HCT116 (cell line): ENCODE measurements at regions not wholly inside any gene's neighbourhood (a gene's known extent, or its start where the extent isn't known, plus 50 kb on each side); places are given as distances from the start of the nearest gene placed in this dataset.

Experiments used
- ATAC-seq: fragments of 200-7000 bp; cut with Tn5 transposase; 2 replicates; pipeline ENCODE4 v1.9.1; 2020; ENCODE audit warnings: mild to moderate bottlenecking, moderate library complexity
- BruUV-seq: library from RNA; stranded (reverse); fragments of 400-500 nt; replicated peaks from 2 replicates; lab custom pipeline; 2021; lab: Mats Ljungman, UMichigan
- CTCF ChIA-PET: fragments of 300-600 bp; sonication (Branson Sonifier 250); formaldehyde crosslinking; loops from one replicate; lab custom pipeline; 2021; ENCODE audit warnings: antibody characterized with exemption; lab: Charles Lee
- POLR2A ChIA-PET: fragments of 300-600, 350-600 bp; sonication (Branson Sonifier 250); formaldehyde crosslinking; loops from one replicate; lab custom pipeline; 2021; ENCODE audit warnings: antibody characterized with exemption; lab: Charles Lee
- RAD21 ChIA-PET, 2 experiments: fragments of 300-600 bp; sonication (Branson Sonifier 250); formaldehyde crosslinking; loops; one replicate each; lab custom pipeline; 2023; ENCODE audit warnings: low total read pairs in 2 of 2; ENCODE audit not compliant: uncharacterized antibody in 2 of 2, unreplicated experiment in 2 of 2, low non-redundant PET in 1 of 2; lab: Charles Lee
- DNase-seq: peaks from one replicate; pipeline ENCODE4 v3.0.0-alpha.2; 2010; ENCODE audit warnings: low read depth, low spot score
- H2AFZ ChIP-seq: fragments of 200-600 bp; shearing (Covaris generic), sonication (generic); 2 replicates; pipeline ENCODE4 v1.6.1; 2017; ENCODE audit warnings: low read depth, mixed run types, mixed read lengths, antibody characterized with exemption, low read length; ENCODE audit not compliant: poor library complexity, severe bottlenecking
- H3K27ac ChIP-seq: 2 replicates; pipeline ENCODE4 v1.5.1; 2012; ENCODE audit warnings: low read depth, low read length
- H3K27me3 ChIP-seq: fragments of 200-600 bp; sonication (generic); 2 replicates; pipeline ENCODE4 v1.6.1; 2016; ENCODE audit warnings: mixed run types, low read length, mixed read lengths; ENCODE audit not compliant: insufficient read depth
- H3K36me3 ChIP-seq, 2 experiments: fragments of 200-500 bp in 1 of 2; fragments of 200-600 bp in 1 of 2; sonication (Bioruptor generic) in 1 of 2; sonication (generic) in 1 of 2; 2 replicates each; pipeline versions ENCODE4 v1.5.1 to v1.6.1; 2014 to 2016; ENCODE audit warnings: low read length in 2 of 2, inconsistent platforms in 1 of 2, mixed read lengths in 1 of 2, mixed run types in 1 of 2; ENCODE audit not compliant: insufficient read depth in 2 of 2, control insufficient read depth in 1 of 2
- H3K4me1 ChIP-seq, 2 experiments: fragments of 200-600 bp in 1 of 2; sonication (generic) in 1 of 2; 2 replicates each; pipeline versions ENCODE4 v1.5.1 to v1.6.1; 2012 to 2017; ENCODE audit warnings: low read length in 2 of 2, inconsistent platforms in 1 of 2, mild to moderate bottlenecking in 1 of 2, mixed read lengths in 1 of 2, mixed run types in 1 of 2, moderate library complexity in 1 of 2; ENCODE audit not compliant: insufficient read depth in 2 of 2, control insufficient read depth in 1 of 2
- H3K4me2 ChIP-seq: fragments of 200-600 bp; sonication (generic); 2 replicates; pipeline ENCODE4 v1.6.1; 2017; ENCODE audit warnings: mixed run types, low read length, mixed read lengths
- H3K4me3 ChIP-seq, 2 experiments: fragments of 200-600 bp in 1 of 2; sonication (generic) in 1 of 2; replicated peaks in 1 of 2; 2 replicates each; pipeline ENCODE4 v1.5.1; 2011 to 2016; ENCODE audit warnings: low read length in 2 of 2, control low read depth in 1 of 2, low read depth in 1 of 2, mild to moderate bottlenecking in 1 of 2, mixed read lengths in 1 of 2, mixed run types in 1 of 2
- H3K79me2 ChIP-seq: fragments of 200-600 bp; sonication (generic); 2 replicates; pipeline ENCODE4 v1.6.1; 2017; ENCODE audit warnings: mild to moderate bottlenecking, mixed run types, low read length, moderate library complexity, mixed read lengths; ENCODE audit not compliant: insufficient read depth
- H3K9ac ChIP-seq: fragments of 200-600 bp; sonication (generic); 2 replicates; pipeline ENCODE4 v1.6.1; 2016; ENCODE audit warnings: low read length, mixed read lengths
- H3K9me2 ChIP-seq: fragments of 200-600 bp; sonication (generic), shearing (Covaris generic); 2 replicates; pipeline ENCODE4 v1.6.1; 2017; ENCODE audit warnings: mixed run types, mild to moderate bottlenecking, moderate library complexity; ENCODE audit not compliant: insufficient read depth
- H3K9me3 ChIP-seq, 2 experiments: fragments of 200-500 bp in 1 of 2; fragments of 200-600 bp in 1 of 2; sonication (Bioruptor generic) in 1 of 2; sonication (generic) in 1 of 2; 2 replicates each; pipeline ENCODE4 v1.6.1; 2014 to 2017; ENCODE audit warnings: low read length in 2 of 2, mixed read lengths in 2 of 2, inconsistent platforms in 1 of 2, low read depth in 1 of 2, mild to moderate bottlenecking in 1 of 2, mixed run types in 1 of 2, moderate library complexity in 1 of 2; ENCODE audit not compliant: control insufficient read depth in 1 of 2, insufficient read depth in 1 of 2
- H4K20me1 ChIP-seq: fragments of 200-600 bp; sonication (generic), shearing (Covaris generic); 2 replicates; pipeline ENCODE4 v1.6.1; 2017; ENCODE audit warnings: mixed run types, mild to moderate bottlenecking, moderate library complexity; ENCODE audit not compliant: insufficient read depth
- CTCF ChIP-seq, 3 experiments: fragments of 200-600 bp in 1 of 3; sonication (generic) in 1 of 3; IDR thresholded peaks in 2 of 3; conservative IDR thresholded peaks in 1 of 3; 2 replicates each; pipeline ENCODE4 v1.5.1; 2012 to 2017; ENCODE audit warnings: low read depth in 2 of 3, low read length in 2 of 3, antibody characterized with exemption in 1 of 3, borderline replicate concordance in 1 of 3, control low read depth in 1 of 3, mild to moderate bottlenecking in 1 of 3, mixed read lengths in 1 of 3, mixed run types in 1 of 3, moderate library complexity in 1 of 3; ENCODE audit not compliant: insufficient read depth in 1 of 3
- FOSL1 ChIP-seq: IDR thresholded peaks from 2 replicates; pipeline ENCODE4 v1.6.1; 2012; ENCODE audit warnings: low read depth
- JUND ChIP-seq: IDR thresholded peaks from 2 replicates; pipeline ENCODE4 v1.6.1; 2012
- intact Hi-C: fragments of 100-400 bp; cut with micrococcal nuclease; formaldehyde crosslinking; loops from 2 replicates; pipeline ENCODE4 v1.10.0; 2022

GRCh38 chr14:54207476-54208462 is 189.0 kb upstream of the CDKN3 start:
- RAD21 ChIA-PET, result no interaction called here
- POLR2A ChIA-PET, result no interaction called here
- BruUV-seq, result no TSS peak
- no peaks in the 10 kb centered on the region for H3K9me2 ChIP-seq
- no peaks in the 10 kb centered on the region for H3K36me3 ChIP-seq
- intact Hi-C loops, result no loop called here
- H3K27me3 ChIP-seq, result no peaks in the 10 kb centered on the region
- no peak overlapping the region for H3K4me2 ChIP-seq
- ATAC-seq, result no peak
- DNase-seq, result no peak
- CTCF ChIA-PET, result interaction anchor here (0.7 to 1.1 kb wide), 2 partner anchors 33 to 140 kb away, joined by 3 read pairs; no protein-coding TSS in a partner anchor
- H3K4me1 ChIP-seq, result peaks cover 33 to 38% of the 10 kb centered on the region in 2 experiments
- no peak overlapping the region for H2AFZ ChIP-seq
- H3K79me2 ChIP-seq, result no peaks in the 10 kb centered on the region
- H4K20me1 ChIP-seq, result no peaks in the 10 kb centered on the region
- TF ChIP-seq FOSL1, result no peak
- 0 out of 2 replicates have a peak, but pooled peaks have one; percentile 13 for TF ChIP-seq JUND
- TF ChIP-seq CTCF (IDR thresholded peaks at IDR 0.05 in 2 of 3, conservative IDR thresholded peaks at IDR 0.05 in 1 of 3; ENCODE audit: borderline replicate concordance in 1 of 3, insufficient read depth in 1 of 3, low read depth in 2 of 3, low read length in 2 of 3), result no peak
- no peaks in the 10 kb centered on the region for H3K9me3 ChIP-seq
- H3K4me3 ChIP-seq, result no peak overlapping the region
- H3K9ac ChIP-seq, result no peak overlapping the region
- peak overlapping the region; percentile 53; the same call in 1 of the 2 replicates for H3K27ac ChIP-seq

GRCh38 chr14:54208751-54209150 is 188.1 kb upstream of the CDKN3 start:
- H4K20me1 ChIP-seq, result no peaks in the 10 kb centered on the region
- H3K27me3 ChIP-seq, result no peaks in the 10 kb centered on the region
- no peaks in the 10 kb centered on the region for H3K36me3 ChIP-seq
- ChIA-PET RAD21 (no interaction called here), POLR2A (no interaction called here), CTCF (no interaction called here)
- no TSS peak for BruUV-seq
- no peak for TF ChIP-seq JUND
- DNase-seq (no peak), ATAC-seq (no peak)
- no peaks in the 10 kb centered on the region for H3K9me2 ChIP-seq
- no peak overlapping the region for H2AFZ ChIP-seq
- no peak overlapping the region for H3K4me3 ChIP-seq
- intact Hi-C loops, result no loop called here
- no peak overlapping the region for H3K4me2 ChIP-seq
- peaks cover 33 to 38% of the 10 kb centered on the region in 2 experiments for H3K4me1 ChIP-seq
- H3K9ac ChIP-seq, result no peak overlapping the region
- no peak overlapping the region for H3K27ac ChIP-seq
- H3K79me2 ChIP-seq, result no peaks in the 10 kb centered on the region
- H3K9me3 ChIP-seq, result no peaks in the 10 kb centered on the region
